GM12872 (cell line): ENCODE measurements at regions not wholly inside any gene's neighbourhood (a gene's known extent, or its start where the extent isn't known, plus 50 kb on each side); places are given as distances from the start of the nearest gene placed in this dataset.

Experiments used
- CTCF ChIP-seq: IDR thresholded peaks from 3 replicates; pipeline ENCODE4 v1.5.1; 2011; ENCODE audit warnings: low read depth, mild to moderate bottlenecking, low read length, moderate library complexity; ENCODE audit not compliant: insufficient read depth

- no peak for TF ChIP-seq CTCF
These were observed 93.2 kb upstream of the ZNF469 start for GRCh38 chr16:88289561-88289960.

GRCh38 chr16:88289968-88290401 lies 92.8 kb upstream of the ZNF469 start:
- TF ChIP-seq CTCF = no peak

- TF ChIP-seq CTCF = no peak
These were observed 91.6 kb upstream of the ZNF469 start for GRCh38 chr16:88290850-88291830.

- no peak for TF ChIP-seq CTCF
These were observed 90.5 kb upstream of the ZNF469 start for GRCh38 chr16:88292007-88292970.

- no peak for TF ChIP-seq CTCF
These were observed 89.7 kb upstream of the ZNF469 start for GRCh38 chr16:88293097-88293496.

- no peak for TF ChIP-seq CTCF
These were observed 86.9 kb upstream of the ZNF469 start for GRCh38 chr16:88295671-88296436.
